GM12891 (cell line): ENCODE measurements at regions not wholly inside any gene's neighbourhood (a gene's known extent, or its start where the extent isn't known, plus 50 kb on each side); places are given as distances from the start of the nearest gene placed in this dataset.
"Not testable (repeated sequence)": the region's sequence is repeated elsewhere in the genome, so short reads cannot be mapped to it uniquely, and the experiment has no call there.

ENCODE experiments used
- DNase-seq: peaks from one replicate; pipeline ENCODE4 v3.0.0; 2011; ENCODE audit warnings: low spot score; ENCODE audit not compliant: insufficient read length
- FAIRE-seq: peaks from 2 replicates; lab custom pipeline; 2011; peaks lifted over from hg19 to GRCh38; lab: Jason Lieb, UNC
- PAX5 ChIP-seq: IDR thresholded peaks from 2 replicates; pipeline ENCODE4 v1.6.1; 2011; ENCODE audit warnings: low read length, moderate library complexity, mild to moderate bottlenecking; ENCODE audit not compliant: insufficient read depth, severe bottlenecking
- POLR2A ChIP-seq: IDR thresholded peaks from 2 replicates; pipeline ENCODE4 v1.6.1; 2011; ENCODE audit warnings: low read depth, low read length, control low read depth
- POLR2AphosphoS5 ChIP-seq: IDR thresholded peaks from 2 replicates; pipeline ENCODE4 v1.6.1; 2011; ENCODE audit warnings: low read depth, low read length, control low read depth
- POU2F2 ChIP-seq: IDR thresholded peaks from 2 replicates; pipeline ENCODE4 v1.6.1; 2011; ENCODE audit warnings: low read depth, mild to moderate bottlenecking, control low read depth, low read length, moderate library complexity
- SPI1 ChIP-seq: IDR thresholded peaks from 2 replicates; pipeline ENCODE4 v1.6.1; 2011; ENCODE audit warnings: low read depth, low read length, control low read depth
- TAF1 ChIP-seq: IDR thresholded peaks from 2 replicates; pipeline ENCODE4 v1.6.1; 2011; ENCODE audit warnings: low read depth, low read length, control low read depth

GRCh38 chr1:201731592-201731991 is 97.4 kb upstream of the IPO9 start:
- no peak for FAIRE-seq

GRCh38 chr1:201732351-201732750 is 96.6 kb upstream of the IPO9 start:
- TF ChIP-seq SPI1 (no peak), PAX5 (no peak), TAF1 (no peak), POLR2A (no peak), POLR2AphosphoS5 (no peak), POU2F2 (no peak)
- DNase-seq (no peak), FAIRE-seq (no peak)

More at GRCh38 chr1:201731592-201731991, 97.4 kb upstream of the IPO9 start:
- no peak for DNase-seq
- TF ChIP-seq POU2F2 (no peak), PAX5 (no peak), TAF1 (no peak), SPI1 (no peak), POLR2A (no peak), POLR2AphosphoS5 (no peak)

GRCh38 chr1:201734221-201734620 is 94.7 kb upstream of the IPO9 start:
- not testable (repeated sequence) for DNase-seq, FAIRE-seq

- TF ChIP-seq SPI1 (no peak), POU2F2 (no peak), PAX5 (no peak), TAF1 (no peak), POLR2AphosphoS5 (no peak), POLR2A (no peak)
- DNase-seq (no peak), FAIRE-seq (no peak)
Observed at GRCh38 chr1:201734786-201735185, 94.2 kb upstream of the IPO9 start.

- no peak for DNase-seq
- no peak for FAIRE-seq
- no peak for TF ChIP-seq POU2F2
- no peak for TF ChIP-seq TAF1
- no peak for TF ChIP-seq POLR2AphosphoS5
- TF ChIP-seq PAX5, result no peak
- TF ChIP-seq POLR2A, result no peak
- TF ChIP-seq SPI1, result no peak
Observed at GRCh38 chr1:201736707-201737320, 92.1 kb upstream of the IPO9 start.

- no peak for FAIRE-seq
- DNase-seq, result no peak
- no peak for TF ChIP-seq SPI1
- TF ChIP-seq POLR2A, result no peak
- TF ChIP-seq POU2F2, result no peak
- no peak for TF ChIP-seq TAF1
- TF ChIP-seq PAX5, result no peak
- TF ChIP-seq POLR2AphosphoS5, result no peak
Observed at GRCh38 chr1:201737352-201738060, 91.5 kb upstream of the IPO9 start.

GRCh38 chr1:201739080-201739479 is 89.9 kb upstream of the IPO9 start:
- TF ChIP-seq POU2F2, result no peak
- no peak for TF ChIP-seq POLR2AphosphoS5
- no peak for TF ChIP-seq TAF1
- no peak for TF ChIP-seq PAX5
- TF ChIP-seq POLR2A, result no peak
- TF ChIP-seq SPI1, result no peak
- DNase-seq (no peak), FAIRE-seq (no peak)

- DNase-seq, result peak; percentile 55
- FAIRE-seq, result no peak
- TF ChIP-seq TAF1 (no peak), POLR2A (no peak), POLR2AphosphoS5 (no peak)
Observed at GRCh38 chr1:201739492-201740085, 89.4 kb upstream of the IPO9 start.

GRCh38 chr1:201740086-201740541 is 88.8 kb upstream of the IPO9 start:
- no peak for DNase-seq
- FAIRE-seq, result no peak
- TF ChIP-seq POLR2A (no peak), POU2F2 (no peak), POLR2AphosphoS5 (no peak), PAX5 (no peak), SPI1 (no peak), TAF1 (no peak)
